PC-3 (cell line): ENCODE measurements at regions not wholly inside any gene's neighbourhood (a gene's known extent, or its start where the extent isn't known, plus 50 kb on each side); places are given as distances from the start of the nearest gene placed in this dataset.

Experiments
- EZH2 ChIP-seq: fragments of 300-600 bp; sonication (generic); IDR thresholded peaks from one replicate; pipeline ENCODE4 v1.6.1; 2017; ENCODE audit warnings: antibody characterized with exemption, mild to moderate bottlenecking, low read length; ENCODE audit not compliant: unreplicated experiment
- TF ChIP-seq, protein P1 (sequence below): fragments of 300-600 bp; sonication (generic); conservative IDR thresholded peaks from 2 replicates; pipeline ENCODE4 v1.5.1; 2017; ENCODE audit warnings: antibody characterized with exemption, low read depth, mild to moderate bottlenecking, low read length

DNA sequence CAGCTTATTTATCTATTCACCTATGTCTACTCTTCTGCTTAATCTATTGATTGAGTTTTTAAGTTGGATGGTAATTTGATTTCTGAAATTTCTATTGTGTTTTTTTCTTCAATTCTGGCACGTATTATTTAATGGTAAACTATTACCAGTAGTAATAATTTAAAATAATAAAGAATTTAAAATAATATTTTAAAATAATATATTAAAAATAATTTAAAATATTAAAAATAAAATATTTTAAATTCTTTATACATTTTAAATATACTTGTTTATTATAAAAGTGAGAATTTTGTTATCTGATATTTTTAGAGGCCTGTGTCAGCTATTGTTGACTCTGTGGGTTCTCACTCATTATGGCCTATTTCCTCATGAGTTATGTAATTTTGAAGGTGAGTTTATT, 100.7 kb upstream of the SPATA16 start:
- TF ChIP-seq, protein P1, sequence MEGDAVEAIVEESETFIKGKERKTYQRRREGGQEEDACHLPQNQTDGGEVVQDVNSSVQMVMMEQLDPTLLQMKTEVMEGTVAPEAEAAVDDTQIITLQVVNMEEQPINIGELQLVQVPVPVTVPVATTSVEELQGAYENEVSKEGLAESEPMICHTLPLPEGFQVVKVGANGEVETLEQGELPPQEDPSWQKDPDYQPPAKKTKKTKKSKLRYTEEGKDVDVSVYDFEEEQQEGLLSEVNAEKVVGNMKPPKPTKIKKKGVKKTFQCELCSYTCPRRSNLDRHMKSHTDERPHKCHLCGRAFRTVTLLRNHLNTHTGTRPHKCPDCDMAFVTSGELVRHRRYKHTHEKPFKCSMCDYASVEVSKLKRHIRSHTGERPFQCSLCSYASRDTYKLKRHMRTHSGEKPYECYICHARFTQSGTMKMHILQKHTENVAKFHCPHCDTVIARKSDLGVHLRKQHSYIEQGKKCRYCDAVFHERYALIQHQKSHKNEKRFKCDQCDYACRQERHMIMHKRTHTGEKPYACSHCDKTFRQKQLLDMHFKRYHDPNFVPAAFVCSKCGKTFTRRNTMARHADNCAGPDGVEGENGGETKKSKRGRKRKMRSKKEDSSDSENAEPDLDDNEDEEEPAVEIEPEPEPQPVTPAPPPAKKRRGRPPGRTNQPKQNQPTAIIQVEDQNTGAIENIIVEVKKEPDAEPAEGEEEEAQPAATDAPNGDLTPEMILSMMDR: no peak
- no peak for TF ChIP-seq EZH2
